ENCODE measurements at regions not wholly inside any gene's neighbourhood (a gene's known extent, or its start where the extent isn't known, plus 50 kb on each side); places are given as distances from the start of the nearest gene placed in this dataset.

GRCh38 chr13:54742984-54743383 lies 1714.4 kb downstream of the OLFM4 start:
- no peak for DNase-seq (ENCODE audit: low spot score)
- Histone ChIP-seq H3K79me2 (no peaks in the 10 kb centered on the region), H3K4me1 (ENCODE audit: insufficient read depth) (no peaks in the 10 kb centered on the region), H3K36me3 (replicated peaks; ENCODE audit: insufficient read depth, low read depth) (no peaks in the 10 kb centered on the region), H2AFZ (no peak overlapping the region), H3K9me3 (ENCODE audit: low read depth) (no peaks in the 10 kb centered on the region), H3K27ac (no peak overlapping the region), H3K4me2 (no peak overlapping the region), H3K27me3 (no peaks in the 10 kb centered on the region), H3K4me3 (no peak overlapping the region), H4K20me1 (ENCODE audit: insufficient read depth, poor library complexity, severe bottlenecking) (no peaks in the 10 kb centered on the region), H3K9me2 (replicated peaks; ENCODE audit: insufficient read depth) (no peaks in the 10 kb centered on the region)
- no peak for TF ChIP-seq CTCF (IDR thresholded peaks at IDR 0.05; ENCODE audit: poor library complexity)
- no peak for TF ChIP-seq EZH2 (IDR thresholded peaks at IDR 0.05; ENCODE audit: borderline replicate concordance)
- TF ChIP-seq EZH2phosphoT487 (IDR thresholded peaks at IDR 0.05; ENCODE audit: low read depth, severe bottlenecking, unreplicated experiment), result no peak

GRCh38 chr13:54744747-54745146 lies 1716.1 kb downstream of the OLFM4 start:
- no peaks in the 10 kb centered on the region for H3K9me2 ChIP-seq (replicated peaks; ENCODE audit: insufficient read depth)
- H3K36me3 ChIP-seq (replicated peaks; ENCODE audit: insufficient read depth, low read depth), result no peaks in the 10 kb centered on the region
- H3K27me3 ChIP-seq, result no peaks in the 10 kb centered on the region
- H2AFZ ChIP-seq, result no peak overlapping the region
- TF ChIP-seq EZH2phosphoT487 (IDR thresholded peaks at IDR 0.05; ENCODE audit: low read depth, severe bottlenecking, unreplicated experiment) (no peak), EZH2 (IDR thresholded peaks at IDR 0.05; ENCODE audit: borderline replicate concordance) (no peak), CTCF (IDR thresholded peaks at IDR 0.05; ENCODE audit: poor library complexity) (no peak)
- H4K20me1 ChIP-seq (ENCODE audit: insufficient read depth, poor library complexity, severe bottlenecking), result no peaks in the 10 kb centered on the region
- no peaks in the 10 kb centered on the region for H3K9me3 ChIP-seq (ENCODE audit: low read depth)
- no peak for DNase-seq (ENCODE audit: low spot score)
- no peak overlapping the region for H3K27ac ChIP-seq
- H3K79me2 ChIP-seq, result no peaks in the 10 kb centered on the region
- no peak overlapping the region for H3K4me2 ChIP-seq
- H3K4me1 ChIP-seq (ENCODE audit: insufficient read depth), result no peaks in the 10 kb centered on the region
- H3K4me3 ChIP-seq, result no peak overlapping the region

- Histone ChIP-seq H3K79me2 (no peaks in the 10 kb centered on the region), H4K20me1 (ENCODE audit: insufficient read depth, poor library complexity, severe bottlenecking) (no peaks in the 10 kb centered on the region), H3K27me3 (no peaks in the 10 kb centered on the region), H3K4me1 (ENCODE audit: insufficient read depth) (no peaks in the 10 kb centered on the region), H3K9me3 (ENCODE audit: low read depth) (no peaks in the 10 kb centered on the region), H3K36me3 (replicated peaks; ENCODE audit: insufficient read depth, low read depth) (no peaks in the 10 kb centered on the region), H3K27ac (no peak overlapping the region), H3K4me2 (no peak overlapping the region), H3K9me2 (replicated peaks; ENCODE audit: insufficient read depth) (no peaks in the 10 kb centered on the region), H2AFZ (no peak overlapping the region), H3K4me3 (no peak overlapping the region)
- TF ChIP-seq EZH2phosphoT487 (IDR thresholded peaks at IDR 0.05; ENCODE audit: low read depth, severe bottlenecking, unreplicated experiment) (no peak), EZH2 (IDR thresholded peaks at IDR 0.05; ENCODE audit: borderline replicate concordance) (no peak), CTCF (IDR thresholded peaks at IDR 0.05; ENCODE audit: poor library complexity) (no peak)
- 70% methylated on average over 3 of the region's 3 CpGs for WGBS (ENCODE audit: low lambda C conversion rate, missing lambda C conversion rate)
- no peak for DNase-seq (ENCODE audit: low spot score)
Measured at GRCh38 chr13:54750521-54750920, 1721.9 kb downstream of the OLFM4 start.

GRCh38 chr13:54758795-54759194 lies 1730.2 kb downstream of the OLFM4 start:
- no peak overlapping the region for H3K4me2 ChIP-seq
- H3K4me3 ChIP-seq, result no peak overlapping the region
- no peaks in the 10 kb centered on the region for H3K4me1 ChIP-seq (ENCODE audit: insufficient read depth)
- TF ChIP-seq CTCF (IDR thresholded peaks at IDR 0.05; ENCODE audit: poor library complexity), result no peak
- no peak for TF ChIP-seq EZH2 (IDR thresholded peaks at IDR 0.05; ENCODE audit: borderline replicate concordance)
- no peak for TF ChIP-seq EZH2phosphoT487 (IDR thresholded peaks at IDR 0.05; ENCODE audit: low read depth, severe bottlenecking, unreplicated experiment)
- H3K79me2 ChIP-seq, result no peaks in the 10 kb centered on the region
- no peaks in the 10 kb centered on the region for H3K9me3 ChIP-seq (ENCODE audit: low read depth)
- H3K36me3 ChIP-seq (replicated peaks; ENCODE audit: insufficient read depth, low read depth), result no peaks in the 10 kb centered on the region
- DNase-seq (ENCODE audit: low spot score), result no peak
- no peaks in the 10 kb centered on the region for H3K27me3 ChIP-seq
- no peaks in the 10 kb centered on the region for H4K20me1 ChIP-seq (ENCODE audit: insufficient read depth, poor library complexity, severe bottlenecking)
- no peaks in the 10 kb centered on the region for H3K9me2 ChIP-seq (replicated peaks; ENCODE audit: insufficient read depth)
- no peak overlapping the region for H2AFZ ChIP-seq
- no peak overlapping the region for H3K27ac ChIP-seq

All from hepatocyte (in vitro differentiated cells).